H9 (cell line): ENCODE measurements at regions not wholly inside any gene's neighbourhood (a gene's known extent, or its start where the extent isn't known, plus 50 kb on each side); places are given as distances from the start of the nearest gene placed in this dataset.

Source experiments
- DNase-seq: peaks from one replicate; pipeline ENCODE4 v3.0.0-alpha.2; 2017
- H2AFZ ChIP-seq: one replicate; pipeline ENCODE4 v1.6.1; 2013; ENCODE audit warnings: mild to moderate bottlenecking, low read length, control low read depth, moderate library complexity
- H2AK5ac ChIP-seq: 2 replicates; pipeline ENCODE4 v1.6.1; 2013; ENCODE audit warnings: low read length, control low read depth, mixed read lengths; ENCODE audit not compliant: insufficient read length
- H2BK120ac ChIP-seq: one replicate; pipeline ENCODE4 v1.6.1; 2013; ENCODE audit warnings: low read depth, mild to moderate bottlenecking, low read length, control low read depth, inconsistent platforms; ENCODE audit not compliant: poor library complexity, severe bottlenecking
- H2BK12ac ChIP-seq: 2 replicates; pipeline ENCODE4 v1.6.1; 2013; ENCODE audit warnings: low read length, control low read depth, mixed read lengths, low read depth; ENCODE audit not compliant: insufficient read length
- H2BK15ac ChIP-seq: 2 replicates; pipeline ENCODE4 v1.6.1; 2013; ENCODE audit warnings: low read depth, low read length, control low read depth
- H2BK20ac ChIP-seq: one replicate; pipeline ENCODE4 v1.6.1; 2013; ENCODE audit warnings: low read depth, mild to moderate bottlenecking, low read length, control low read depth, inconsistent platforms; ENCODE audit not compliant: poor library complexity, severe bottlenecking
- H2BK5ac ChIP-seq: 2 replicates; pipeline ENCODE4 v1.6.1; 2013; ENCODE audit warnings: low read length, control low read depth, mixed read lengths; ENCODE audit not compliant: insufficient read length
- H3K14ac ChIP-seq: 2 replicates; pipeline ENCODE4 v1.6.1; 2013; ENCODE audit warnings: low read length, control low read depth; ENCODE audit not compliant: insufficient read depth
- H3K18ac ChIP-seq: 2 replicates; pipeline ENCODE4 v1.6.1; 2013; ENCODE audit warnings: low read depth, mild to moderate bottlenecking, mixed read lengths, low read length, control low read depth; ENCODE audit not compliant: insufficient read length
- H3K23ac ChIP-seq: 2 replicates; pipeline ENCODE4 v1.6.1; 2013; ENCODE audit warnings: low read length, control low read depth, mixed read lengths, low read depth; ENCODE audit not compliant: insufficient read length
- H3K23me2 ChIP-seq: 2 replicates; pipeline ENCODE4 v1.6.1; 2013; ENCODE audit warnings: low read depth, mild to moderate bottlenecking, mixed read lengths, low read length, control low read depth; ENCODE audit not compliant: insufficient read length, poor library complexity, severe bottlenecking
- H3K27ac ChIP-seq: 2 replicates; pipeline ENCODE4 v1.5.1; 2013; ENCODE audit warnings: low read length, control low read depth, mixed read lengths, low read depth; ENCODE audit not compliant: insufficient read length
- H3K27me3 ChIP-seq: 2 replicates; pipeline ENCODE4 v1.6.1; 2013; ENCODE audit warnings: low read length, control low read depth, inconsistent platforms; ENCODE audit not compliant: insufficient read depth
- H3K4ac ChIP-seq: 2 replicates; pipeline ENCODE4 v1.6.1; 2013; ENCODE audit warnings: low read depth, mild to moderate bottlenecking, control low read depth, inconsistent platforms, low read length, moderate library complexity
- H3K4me1 ChIP-seq: 2 replicates; pipeline ENCODE4 v1.6.1; 2013; ENCODE audit warnings: low read length, control low read depth, inconsistent platforms; ENCODE audit not compliant: insufficient read depth
- H3K4me2 ChIP-seq: 2 replicates; pipeline ENCODE4 v1.6.1; 2013; ENCODE audit warnings: low read length, control low read depth, mixed read lengths; ENCODE audit not compliant: insufficient read length, insufficient read depth
- H3K56ac ChIP-seq: 2 replicates; pipeline ENCODE4 v1.6.1; 2013; ENCODE audit warnings: low read depth, mild to moderate bottlenecking, mixed read lengths, low read length, control low read depth; ENCODE audit not compliant: insufficient read length
- H3K79me1 ChIP-seq: 2 replicates; pipeline ENCODE4 v1.6.1; 2013; ENCODE audit warnings: low read depth, mild to moderate bottlenecking, moderate library complexity, low read length, control low read depth, inconsistent platforms; ENCODE audit not compliant: insufficient read depth, poor library complexity, severe bottlenecking
- H3K79me2 ChIP-seq: 2 replicates; pipeline ENCODE4 v1.6.1; 2013; ENCODE audit warnings: low read length, control low read depth, inconsistent platforms; ENCODE audit not compliant: insufficient read depth
- H3K9ac ChIP-seq: 2 replicates; pipeline ENCODE4 v1.6.1; 2013; ENCODE audit warnings: low read length, control low read depth, mixed read lengths; ENCODE audit not compliant: insufficient read length; ENCODE audit errors: extremely low read depth
- H3K9me3 ChIP-seq: one replicate; pipeline ENCODE4 v1.6.1; 2013; ENCODE audit warnings: low read depth, low read length, inconsistent platforms; ENCODE audit not compliant: control insufficient read depth
- H3T11ph ChIP-seq: one replicate; pipeline ENCODE4 v1.6.1; 2013; ENCODE audit warnings: mild to moderate bottlenecking, low read length, control low read depth, inconsistent platforms
- H4K20me1 ChIP-seq: one replicate; pipeline ENCODE4 v1.6.1; 2013; ENCODE audit not compliant: control insufficient read depth, insufficient read length, insufficient read depth
- H4K5ac ChIP-seq: 2 replicates; pipeline ENCODE4 v1.6.1; 2013; ENCODE audit warnings: low read depth, mild to moderate bottlenecking, mixed read lengths, low read length, control low read depth; ENCODE audit not compliant: insufficient read length
- H4K8ac ChIP-seq: replicated peaks from 2 replicates; pipeline ENCODE4 v1.6.1; 2013; ENCODE audit warnings: low read length, control low read depth, mixed read lengths, low read depth; ENCODE audit not compliant: insufficient read length
- H4K91ac ChIP-seq: 2 replicates; pipeline ENCODE4 v1.6.1; 2013; ENCODE audit warnings: low read depth, mild to moderate bottlenecking, moderate library complexity, mixed read lengths, low read length, control low read depth; ENCODE audit not compliant: insufficient read length
- H3K27ac Mint-ChIP-seq, 3 experiments: 2 replicates in 2 of 3; 3 replicates in 1 of 3; pipeline ENCODE4 v1.8.0; 2020 to 2021; ENCODE audit warnings: mixed read lengths in 3 of 3, mild to moderate bottlenecking in 1 of 3, moderate library complexity in 1 of 3
- H3K27me3 Mint-ChIP-seq: 2 replicates; pipeline ENCODE4 v1.8.0; 2021; ENCODE audit warnings: low read depth, mild to moderate bottlenecking, moderate library complexity, mixed read lengths
- H3K36me3 Mint-ChIP-seq, 3 experiments: 2 replicates in 2 of 3; 3 replicates in 1 of 3; pipeline ENCODE4 v1.8.0; 2020 to 2021; ENCODE audit warnings: low read depth in 3 of 3, mixed read lengths in 3 of 3; ENCODE audit not compliant: insufficient read depth in 1 of 3
- H3K4me1 Mint-ChIP-seq, 2 experiments: 2 replicates each; pipeline ENCODE4 v1.8.0; 2020; ENCODE audit warnings: mixed read lengths in 2 of 2
- H3K4me3 Mint-ChIP-seq, 2 experiments: 2 replicates in 1 of 2; 3 replicates in 1 of 2; pipeline ENCODE4 v1.8.0; 2020 to 2021; ENCODE audit warnings: mild to moderate bottlenecking in 2 of 2, mixed read lengths in 2 of 2, moderate library complexity in 1 of 2
- H3K9me3 Mint-ChIP-seq, 2 experiments: 2 replicates in 1 of 2; 3 replicates in 1 of 2; pipeline ENCODE4 v1.8.0; 2020; ENCODE audit warnings: mild to moderate bottlenecking in 2 of 2, mixed read lengths in 2 of 2, moderate library complexity in 1 of 2
- WGBS: extraction: QIAGEN DNeasy Blood & Tissue Kit; methylation state at CpG from one replicate; pipeline ENCODE4 v1.1.7; 2013; ENCODE audit warnings: missing lambda C conversion rate, low lambda C conversion rate, mixed read lengths; ENCODE audit not compliant: insufficient read length; ENCODE audit errors: extremely low coverage; 5-methylcytosine and 5-hydroxymethylcytosine counted together
- TF ChIP-seq, protein P1 (sequence below): fragments of 200-600 bp; sonication (generic); conservative IDR thresholded peaks from 3 replicates; pipeline ENCODE4 v1.8.0; 2021; ENCODE audit warnings: antibody characterized with exemption, mild to moderate bottlenecking

DNA sequence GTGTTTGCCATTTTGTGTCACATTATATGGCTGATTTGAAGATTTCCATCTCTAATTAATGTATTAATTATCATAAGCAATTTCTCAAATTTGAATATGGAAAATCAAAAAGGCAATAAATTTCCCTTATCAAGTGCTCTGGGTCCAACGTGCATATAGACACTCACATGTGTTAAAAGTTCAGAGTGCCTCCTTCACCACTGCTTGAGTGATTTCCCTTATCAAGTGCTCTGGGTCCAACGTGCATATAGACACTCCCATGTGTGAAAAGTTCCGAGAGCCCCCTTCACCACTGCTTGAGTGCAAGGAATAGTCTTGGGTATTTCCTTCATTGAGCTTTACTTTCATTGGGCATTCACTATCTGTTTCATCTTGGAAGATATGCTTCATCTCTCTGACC is 421.0 kb upstream of the ZNF717 start:
- Histone ChIP-seq H4K20me1 (no peaks in the 10 kb centered on the region), H3K56ac (no peak overlapping the region), H2AFZ (no peak overlapping the region), H4K8ac (no peak overlapping the region), H3K9ac (no peak overlapping the region), H3K14ac (no peak overlapping the region), H3K27ac (no peak overlapping the region), H3T11ph (no peak overlapping the region), H3K4me2 (no peak overlapping the region), H4K91ac (no peak overlapping the region), H3K79me1 (no peaks in the 10 kb centered on the region), H2BK15ac (no peak overlapping the region), H3K4ac (no peak overlapping the region), H2BK120ac (no peak overlapping the region), H3K18ac (no peak overlapping the region), H3K23ac (no peak overlapping the region), H2AK5ac (no peak overlapping the region), H2BK12ac (no peak overlapping the region), H3K9me3 (no peaks in the 10 kb centered on the region), H2BK20ac (no peak overlapping the region), H3K79me2 (no peaks in the 10 kb centered on the region; the same call in 1 of the 2 replicates), H2BK5ac (no peak overlapping the region), H3K27me3 (no peaks in the 10 kb centered on the region), H4K5ac (no peak overlapping the region), H3K4me1 (no peaks in the 10 kb centered on the region), H3K23me2 (no peaks in the 10 kb centered on the region)
- Mint-ChIP-seq H3K36me3 (no peaks in the 10 kb centered on the region), H3K27ac (no peak overlapping the region), H3K4me1 (peaks cover 5 to 8% of the 10 kb centered on the region in 2 experiments; a peak in 3 of 4 replicates), H3K9me3 (peaks cover 0 to 4% of the 10 kb centered on the region in 2 experiments; a peak in 2 of 5 replicates), H3K4me3 (no peak overlapping the region), H3K27me3 (no peaks in the 10 kb centered on the region)
- DNase-seq = no peak
- no CpG with 5 or more reads among the region's 3 CpGs for whole genome bisulfite sequencing
- TF ChIP-seq, protein P1, sequence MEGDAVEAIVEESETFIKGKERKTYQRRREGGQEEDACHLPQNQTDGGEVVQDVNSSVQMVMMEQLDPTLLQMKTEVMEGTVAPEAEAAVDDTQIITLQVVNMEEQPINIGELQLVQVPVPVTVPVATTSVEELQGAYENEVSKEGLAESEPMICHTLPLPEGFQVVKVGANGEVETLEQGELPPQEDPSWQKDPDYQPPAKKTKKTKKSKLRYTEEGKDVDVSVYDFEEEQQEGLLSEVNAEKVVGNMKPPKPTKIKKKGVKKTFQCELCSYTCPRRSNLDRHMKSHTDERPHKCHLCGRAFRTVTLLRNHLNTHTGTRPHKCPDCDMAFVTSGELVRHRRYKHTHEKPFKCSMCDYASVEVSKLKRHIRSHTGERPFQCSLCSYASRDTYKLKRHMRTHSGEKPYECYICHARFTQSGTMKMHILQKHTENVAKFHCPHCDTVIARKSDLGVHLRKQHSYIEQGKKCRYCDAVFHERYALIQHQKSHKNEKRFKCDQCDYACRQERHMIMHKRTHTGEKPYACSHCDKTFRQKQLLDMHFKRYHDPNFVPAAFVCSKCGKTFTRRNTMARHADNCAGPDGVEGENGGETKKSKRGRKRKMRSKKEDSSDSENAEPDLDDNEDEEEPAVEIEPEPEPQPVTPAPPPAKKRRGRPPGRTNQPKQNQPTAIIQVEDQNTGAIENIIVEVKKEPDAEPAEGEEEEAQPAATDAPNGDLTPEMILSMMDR = no peak
